ENCODE measurements at regions not wholly inside any gene's neighbourhood (a gene's known extent, or its start where the extent isn't known, plus 50 kb on each side); places are given as distances from the start of the nearest gene placed in this dataset.
A peak's percentile ranks its signal among the peaks of the same experiment; 100 is the strongest.

- no peak for TF ChIP-seq CTCF (conservative IDR thresholded peaks at IDR 0.05; ENCODE audit: low read depth in 2 of 2)
- TF ChIP-seq REST (IDR thresholded peaks at IDR 0.05; ENCODE audit: unreplicated experiment), result no peak
- no peak for TF ChIP-seq POLR2AphosphoS5 (IDR thresholded peaks at IDR 0.05; ENCODE audit: low read depth)
- TF ChIP-seq EZH2phosphoT487 (IDR thresholded peaks at IDR 0.05; ENCODE audit: unreplicated experiment), result no peak
- no peak for TF ChIP-seq JUNB (IDR thresholded peaks at IDR 0.05; ENCODE audit: unreplicated experiment)
- TF ChIP-seq CREB1 (CRISPR knock-in tag; IDR thresholded peaks at IDR 0.05; ENCODE audit: low read depth), result no peak
- no peak for TF ChIP-seq ZNF114 (CRISPR knock-in tag; IDR thresholded peaks at IDR 0.05)
- no peak for TF ChIP-seq EZH2 (IDR thresholded peaks at IDR 0.05; ENCODE audit: low read depth, unreplicated experiment)
- peak; percentile 74 for TF ChIP-seq NANOG (IDR thresholded peaks at IDR 0.05; ENCODE audit: borderline replicate concordance)
- TF ChIP-seq ZNF331 (CRISPR knock-in tag; IDR thresholded peaks at IDR 0.05; ENCODE audit: low read depth), result no peak
Observed at GRCh38 chr7:12749069-12749468, 61.6 kb downstream of the ARL4A start.

Data from GM23338 (cell line).